Ishikawa (cell line): ENCODE measurements at regions not wholly inside any gene's neighbourhood (a gene's known extent, or its start where the extent isn't known, plus 50 kb on each side); places are given as distances from the start of the nearest gene placed in this dataset.

ENCODE experiments used
- EGR1 ChIP-seq: IDR thresholded peaks from 2 replicates; pipeline ENCODE4 v1.6.1; 2012
- MAX ChIP-seq: IDR thresholded peaks from 2 replicates; pipeline ENCODE4 v1.6.1; 2012
- NFIC ChIP-seq: IDR thresholded peaks from 2 replicates; pipeline ENCODE4 v1.6.1; 2012
- RAD21 ChIP-seq: IDR thresholded peaks from 2 replicates; pipeline ENCODE4 v1.6.1; 2012; ENCODE audit warnings: low read depth
- REST ChIP-seq: IDR thresholded peaks from 2 replicates; pipeline ENCODE4 v1.6.1; 2012; ENCODE audit warnings: low read depth, mild to moderate bottlenecking
- YY1 ChIP-seq: IDR thresholded peaks from 2 replicates; pipeline ENCODE4 v1.6.1; 2012; ENCODE audit warnings: low read depth
- ZBTB7A ChIP-seq: IDR thresholded peaks from 2 replicates; pipeline ENCODE4 v1.6.1; 2012; ENCODE audit warnings: low read depth

- TF ChIP-seq RAD21 (no peak), NFIC (no peak), ZBTB7A (no peak), MAX (no peak), REST (no peak), EGR1 (no peak), YY1 (no peak)
These were observed 345.5 kb downstream of the CD83 start for GRCh38 chr6:14463110-14463509.
